Immature natural killer cell (primary cell): ENCODE measurements at regions not wholly inside any gene's neighbourhood (a gene's known extent, or its start where the extent isn't known, plus 50 kb on each side); places are given as distances from the start of the nearest gene placed in this dataset.
"Not testable (repeated sequence)": the region's sequence is repeated elsewhere in the genome, so short reads cannot be mapped to it uniquely, and the experiment has no call there.

Source experiments
- DNase-seq, 3 donors: peaks; one replicate each; pipeline ENCODE4 v3.0.0; 2022; ENCODE audit warnings: mixed read lengths in 1 of 3
- H3K27ac Mint-ChIP-seq, 6 donors: one replicate each; pipeline ENCODE4 v1.8.0; 2020; ENCODE audit warnings: mixed read lengths in 6 of 6, mild to moderate bottlenecking in 5 of 6, inconsistent platforms in 4 of 6, moderate library complexity in 3 of 6
- H3K27me3 Mint-ChIP-seq, 3 donors: one replicate each; pipeline ENCODE4 v1.8.0; 2020 to 2021; ENCODE audit warnings: low read depth in 3 of 3, mild to moderate bottlenecking in 3 of 3, mixed read lengths in 3 of 3, moderate library complexity in 3 of 3, inconsistent platforms in 1 of 3
- H3K36me3 Mint-ChIP-seq, 3 donors: one replicate each; pipeline ENCODE4 v1.8.0; 2020; ENCODE audit warnings: mixed read lengths in 3 of 3, inconsistent platforms in 2 of 3, mild to moderate bottlenecking in 2 of 3
- H3K4me1 Mint-ChIP-seq, 2 donors: one replicate each; pipeline ENCODE4 v1.8.0; 2020; ENCODE audit warnings: inconsistent platforms in 2 of 2, mild to moderate bottlenecking in 2 of 2, mixed read lengths in 2 of 2, moderate library complexity in 1 of 2
- H3K4me3 Mint-ChIP-seq, 5 donors: one replicate each; pipeline ENCODE4 v1.8.0; 2020; ENCODE audit warnings: mild to moderate bottlenecking in 5 of 5, mixed read lengths in 5 of 5, inconsistent platforms in 3 of 5, moderate library complexity in 3 of 5
- H3K9me3 Mint-ChIP-seq, 6 donors: one replicate each; pipeline ENCODE4 v1.8.0; 2020; ENCODE audit warnings: mild to moderate bottlenecking in 6 of 6, mixed read lengths in 6 of 6, inconsistent platforms in 4 of 6, moderate library complexity in 3 of 6

DNA sequence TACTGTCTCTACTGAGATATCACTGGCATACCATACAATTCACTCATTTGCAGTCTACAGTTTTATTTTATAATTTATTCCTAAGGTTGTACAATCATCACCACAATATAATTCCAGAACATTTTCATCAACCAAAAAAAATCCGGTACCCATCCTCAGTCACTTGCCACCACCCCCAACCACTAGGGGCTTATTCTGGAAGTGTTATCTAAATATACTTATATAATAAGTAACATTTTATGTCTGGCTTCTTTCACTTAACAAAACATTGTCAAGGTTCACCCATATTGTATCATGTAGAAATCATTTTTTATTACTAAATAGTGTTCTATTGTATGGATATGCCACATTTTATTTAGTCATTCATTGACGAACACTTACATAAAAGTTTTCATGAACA, 440.8 kb downstream of the RNF144A start:
- peaks cover 0 to 13% (median 1%) of the 10 kb centered on the region in 3 donors for H3K27me3 Mint-ChIP-seq
- DNase-seq = no peak
- no peak overlapping the region for H3K4me3 Mint-ChIP-seq
- no peak overlapping the region for H3K27ac Mint-ChIP-seq
- peaks cover 0 to 1% (median 0%) of the 10 kb centered on the region in 6 donors for H3K9me3 Mint-ChIP-seq
- no peaks in the 10 kb centered on the region for H3K4me1 Mint-ChIP-seq
- H3K36me3 Mint-ChIP-seq = no peaks in the 10 kb centered on the region

DNA sequence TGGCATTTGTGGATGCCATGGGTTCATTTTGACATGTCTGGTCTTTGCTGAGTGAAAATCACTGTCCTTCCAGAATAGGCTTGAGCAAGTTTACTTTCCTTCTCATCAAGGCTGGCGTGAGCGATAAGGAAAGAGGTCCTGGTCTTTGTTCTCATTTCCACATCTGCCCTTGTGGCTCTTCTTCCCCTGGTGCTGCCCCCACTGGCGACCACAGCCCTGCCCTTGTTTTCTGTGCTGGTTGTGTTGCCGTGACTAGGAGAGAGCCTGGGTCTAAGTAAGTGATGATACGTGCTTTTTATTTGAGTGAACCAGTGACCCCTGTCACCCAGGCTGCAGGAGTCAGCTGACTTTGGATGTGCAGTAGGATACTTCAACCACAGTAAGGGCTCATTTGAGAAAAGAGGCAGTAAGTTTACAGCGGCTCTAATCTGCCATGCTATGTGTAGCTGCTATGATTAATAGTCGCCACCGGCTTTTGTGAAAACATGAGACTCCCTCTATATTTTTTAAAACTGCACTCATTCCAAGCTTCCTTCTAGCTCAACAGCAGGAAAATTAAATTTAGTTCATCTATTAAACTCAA, 441.7 kb downstream of the RNF144A start:
- Mint-ChIP-seq H3K4me1 (no peaks in the 10 kb centered on the region), H3K27ac (no peak overlapping the region), H3K4me3 (no peak overlapping the region), H3K27me3 (peaks cover 0 to 8% (median 1%) of the 10 kb centered on the region in 3 donors), H3K36me3 (no peaks in the 10 kb centered on the region), H3K9me3 (peaks cover 0 to 1% (median 0%) of the 10 kb centered on the region in 6 donors)
- no peak for DNase-seq

- no peak overlapping the region for H3K27ac Mint-ChIP-seq
- no peak overlapping the region for H3K4me3 Mint-ChIP-seq
- peaks cover 2 to 6% (median 4%) of the 10 kb centered on the region in 3 donors for H3K27me3 Mint-ChIP-seq
- no peaks in the 10 kb centered on the region for H3K4me1 Mint-ChIP-seq
- H3K9me3 Mint-ChIP-seq = peaks cover 4 to 12% (median 9%) of the 10 kb centered on the region in 6 donors
- H3K36me3 Mint-ChIP-seq = peaks cover 0 to 3% (median 0%) of the 10 kb centered on the region in 3 donors
- DNase-seq = no peak
These were observed 446.7 kb downstream of the RNF144A start for GRCh38 chr2:7363906-7364305.

DNA sequence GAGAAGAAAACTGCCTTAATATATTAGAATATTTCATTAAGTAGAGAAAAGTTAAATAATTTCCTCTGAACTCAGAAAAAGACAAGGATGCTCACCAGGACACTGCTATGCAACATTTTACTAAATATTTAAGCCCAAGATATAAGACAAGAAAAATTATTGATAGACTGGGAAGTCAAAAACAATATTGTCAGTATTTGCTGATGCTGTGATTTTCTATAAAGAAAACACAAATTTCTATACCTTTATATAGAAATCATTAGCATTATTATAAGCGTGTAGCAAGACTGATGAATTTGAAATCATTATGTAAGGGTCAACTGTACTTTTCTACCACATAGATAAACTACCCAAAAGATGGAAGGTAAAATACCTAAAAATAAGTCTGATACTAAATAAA, 451.0 kb downstream of the RNF144A start:
- H3K27me3 Mint-ChIP-seq = peaks cover 5 to 11% (median 6%) of the 10 kb centered on the region in 3 donors
- H3K4me3 Mint-ChIP-seq = no peak overlapping the region
- H3K9me3 Mint-ChIP-seq = peaks cover 6 to 18% (median 12%) of the 10 kb centered on the region in 6 donors
- DNase-seq = no peak
- H3K4me1 Mint-ChIP-seq = no peaks in the 10 kb centered on the region
- no peak overlapping the region for H3K27ac Mint-ChIP-seq
- H3K36me3 Mint-ChIP-seq = peaks cover 0 to 4% (median 3%) of the 10 kb centered on the region in 3 donors

DNA sequence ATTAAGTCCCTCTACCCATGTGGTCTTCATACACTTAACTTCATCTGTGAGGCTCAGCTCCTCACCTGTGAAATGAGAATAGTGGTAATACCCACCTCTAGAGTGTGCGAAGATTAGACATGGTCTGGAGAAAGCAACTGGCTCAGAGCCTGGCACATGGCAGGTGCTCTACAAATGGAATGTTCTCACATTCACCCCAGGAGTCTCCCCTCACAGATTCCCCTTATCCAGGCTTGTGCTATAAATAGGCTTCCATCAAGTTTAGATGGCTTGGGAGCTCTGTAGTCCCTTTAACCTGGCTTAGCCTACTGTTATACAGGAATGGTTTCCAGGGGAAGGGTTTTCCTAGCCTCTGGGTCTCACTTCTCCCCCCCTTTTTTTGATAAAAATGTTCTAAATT, 455.9 kb downstream of the RNF144A start:
- Mint-ChIP-seq H3K36me3 (peaks cover 0 to 4% (median 3%) of the 10 kb centered on the region in 3 donors), H3K4me3 (no peak overlapping the region), H3K4me1 (no peaks in the 10 kb centered on the region), H3K27me3 (peaks cover 5 to 11% (median 11%) of the 10 kb centered on the region in 3 donors), H3K9me3 (peaks cover 4 to 14% (median 9%) of the 10 kb centered on the region in 6 donors), H3K27ac (no peak overlapping the region)
- no peak for DNase-seq

DNA sequence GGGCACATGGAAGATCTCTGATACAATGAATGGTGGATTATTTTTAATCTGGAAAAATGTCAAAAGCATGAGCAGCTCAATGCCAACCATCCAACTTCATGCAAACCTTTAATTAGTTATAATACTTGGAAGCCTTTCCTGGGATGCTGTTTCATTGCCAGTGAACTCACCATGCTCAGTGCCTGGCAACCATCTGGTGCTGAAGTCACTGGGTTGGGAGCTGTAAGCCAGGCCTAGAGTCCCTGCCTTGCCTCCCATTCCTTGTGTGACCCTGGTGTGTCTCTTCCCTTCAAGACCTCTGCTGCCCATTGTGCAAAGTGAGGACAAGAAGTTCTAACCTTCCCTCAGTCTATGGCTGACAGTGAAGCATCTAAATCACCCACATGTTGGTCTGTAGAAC, 458.7 kb downstream of the RNF144A start:
- Mint-ChIP-seq H3K4me1 (no peaks in the 10 kb centered on the region), H3K27me3 (peaks cover 0 to 12% (median 3%) of the 10 kb centered on the region in 3 donors), H3K27ac (no peak overlapping the region), H3K4me3 (no peak overlapping the region), H3K36me3 (no peaks in the 10 kb centered on the region), H3K9me3 (no peaks in the 10 kb centered on the region)
- DNase-seq = no peak

GRCh38 chr2:7377916-7378569, 460.8 kb downstream of the RNF144A start:
- DNase-seq = no peak
- Mint-ChIP-seq H3K4me3 (no peak overlapping the region), H3K4me1 (no peaks in the 10 kb centered on the region), H3K9me3 (no peaks in the 10 kb centered on the region), H3K27me3 (peaks cover 0 to 14% (median 2%) of the 10 kb centered on the region in 3 donors), H3K36me3 (no peaks in the 10 kb centered on the region), H3K27ac (no peak overlapping the region)

GRCh38 chr2:7378591-7378990, 461.4 kb downstream of the RNF144A start:
- H3K27ac Mint-ChIP-seq = no peak overlapping the region
- no peaks in the 10 kb centered on the region for H3K4me1 Mint-ChIP-seq

DNA sequence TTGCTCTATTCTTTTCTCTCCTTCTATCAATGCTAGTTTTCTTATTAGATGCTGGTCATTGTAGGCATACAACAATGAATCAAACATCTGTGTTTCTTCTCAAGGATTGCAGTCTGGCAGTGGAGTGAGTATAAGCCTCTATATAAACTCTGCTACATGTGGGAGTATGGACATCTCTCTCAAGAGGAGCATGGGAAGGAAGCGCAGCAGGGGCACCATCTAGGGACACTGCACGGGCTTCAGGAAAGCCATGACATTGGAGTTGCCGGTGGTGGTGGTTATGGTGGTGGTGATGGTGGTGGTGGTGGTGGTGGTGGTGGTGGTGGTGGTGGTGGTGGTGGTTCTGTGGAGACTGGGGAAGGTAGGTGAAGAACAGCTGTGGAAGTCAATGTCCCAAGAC, 462.6 kb downstream of the RNF144A start:
- no peak for DNase-seq
- H3K4me1 Mint-ChIP-seq = no peaks in the 10 kb centered on the region
- peaks cover under 1 to 11% (median 5%) of the 10 kb centered on the region in 3 donors for H3K27me3 Mint-ChIP-seq
- H3K4me3 Mint-ChIP-seq = no peak overlapping the region
- no peaks in the 10 kb centered on the region for H3K36me3 Mint-ChIP-seq
- no peak overlapping the region for H3K27ac Mint-ChIP-seq
- H3K9me3 Mint-ChIP-seq = no peaks in the 10 kb centered on the region

More at GRCh38 chr2:7378591-7378990, 461.4 kb downstream of the RNF144A start:
- no peak overlapping the region for H3K4me3 Mint-ChIP-seq
- peaks cover 0 to 14% (median 4%) of the 10 kb centered on the region in 3 donors for H3K27me3 Mint-ChIP-seq
- no peaks in the 10 kb centered on the region for H3K36me3 Mint-ChIP-seq
- no peaks in the 10 kb centered on the region for H3K9me3 Mint-ChIP-seq
- DNase-seq = no peak

DNA sequence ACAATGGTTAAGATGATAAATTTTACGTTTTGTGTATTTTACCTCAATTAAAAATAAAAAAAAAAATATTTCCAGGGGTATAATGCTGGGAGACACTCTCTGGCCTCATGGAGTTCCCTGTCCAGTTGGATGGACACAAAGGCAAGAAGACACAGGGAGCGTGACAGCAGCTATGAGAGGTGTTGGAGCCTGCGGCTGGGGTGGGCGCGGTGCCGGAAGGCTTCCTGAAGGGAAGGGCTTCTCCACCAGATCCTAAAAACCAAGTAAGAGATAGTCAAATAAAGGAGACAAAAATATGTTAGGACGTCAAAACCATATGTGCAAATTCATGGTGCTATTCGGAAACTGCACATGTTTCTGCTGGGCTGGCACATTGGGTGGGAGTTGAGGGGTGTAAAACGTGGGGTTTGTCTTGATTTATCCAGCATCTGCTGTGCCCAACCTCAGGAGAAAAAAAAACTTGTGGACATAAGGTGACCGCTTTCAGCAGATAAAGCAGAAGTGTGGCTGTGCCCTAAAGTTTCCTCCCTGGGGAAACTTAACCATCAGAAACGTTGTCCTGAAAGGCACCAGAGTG, 467.6 kb downstream of the RNF144A start:
- no peak for DNase-seq
- Mint-ChIP-seq H3K4me3 (no peak overlapping the region), H3K4me1 (no peaks in the 10 kb centered on the region), H3K36me3 (no peaks in the 10 kb centered on the region), H3K27ac (no peak overlapping the region), H3K27me3 (peaks cover 2 to 7% (median 3%) of the 10 kb centered on the region in 3 donors), H3K9me3 (no peaks in the 10 kb centered on the region)

DNA sequence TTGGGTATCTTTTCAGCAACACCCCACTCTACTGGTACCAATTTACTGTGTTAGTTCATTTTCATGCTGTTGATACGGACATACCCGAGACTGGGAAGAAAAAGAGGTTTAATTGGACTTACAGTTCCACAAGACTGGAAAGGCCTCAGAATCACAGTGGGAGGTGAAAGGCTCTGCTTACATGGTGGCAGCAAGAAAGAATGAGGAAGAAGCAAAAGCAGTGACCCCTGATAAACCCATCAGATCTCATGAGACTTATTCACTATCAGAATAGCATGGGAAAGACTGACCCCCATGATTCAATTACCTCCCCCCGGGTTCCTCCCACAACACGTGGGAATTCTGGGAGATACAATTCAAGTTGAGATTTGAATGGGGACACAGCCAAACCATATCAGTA, 473.1 kb downstream of the RNF144A start:
- not testable (repeated sequence) for H3K36me3 Mint-ChIP-seq, H3K4me1 Mint-ChIP-seq, H3K27ac Mint-ChIP-seq, DNase-seq, H3K9me3 Mint-ChIP-seq, H3K27me3 Mint-ChIP-seq, H3K4me3 Mint-ChIP-seq

- H3K27me3 Mint-ChIP-seq = peaks cover 0 to 11% (median 4%) of the 10 kb centered on the region in 3 donors
- H3K4me3 Mint-ChIP-seq = no peak overlapping the region
- no peak for DNase-seq
- H3K27ac Mint-ChIP-seq = no peak overlapping the region
- H3K36me3 Mint-ChIP-seq = no peaks in the 10 kb centered on the region
- peaks cover 0 to 1% (median 0%) of the 10 kb centered on the region in 6 donors for H3K9me3 Mint-ChIP-seq
- no peaks in the 10 kb centered on the region for H3K4me1 Mint-ChIP-seq
These were observed 475.0 kb downstream of the RNF144A start for GRCh38 chr2:7392076-7392787.

GRCh38 chr2:7394195-7394594, 477.0 kb downstream of the RNF144A start:
- no peak overlapping the region for H3K27ac Mint-ChIP-seq
- H3K27me3 Mint-ChIP-seq = peaks cover 0 to 9% (median 4%) of the 10 kb centered on the region in 3 donors
- H3K4me3 Mint-ChIP-seq = no peak overlapping the region
- H3K36me3 Mint-ChIP-seq = no peaks in the 10 kb centered on the region
- H3K4me1 Mint-ChIP-seq = no peaks in the 10 kb centered on the region
- DNase-seq = no peak
- peaks cover 0 to 1% (median 0%) of the 10 kb centered on the region in 6 donors for H3K9me3 Mint-ChIP-seq

GRCh38 chr2:7400628-7401027, 483.4 kb downstream of the RNF144A start:
- Mint-ChIP-seq H3K27me3 (peaks cover 2 to 6% (median 5%) of the 10 kb centered on the region in 3 donors), H3K4me3 (no peak overlapping the region), H3K36me3 (no peaks in the 10 kb centered on the region), H3K4me1 (no peaks in the 10 kb centered on the region), H3K9me3 (no peaks in the 10 kb centered on the region), H3K27ac (no peak overlapping the region)
- no peak for DNase-seq
